SK-N-SH (cell line): ENCODE measurements at regions not wholly inside any gene's neighbourhood (a gene's known extent, or its start where the extent isn't known, plus 50 kb on each side); places are given as distances from the start of the nearest gene placed in this dataset.

ENCODE experiments used
- CTCF ChIA-PET: fragments of 300-600, 350-600 bp; formaldehyde crosslinking; extraction: SDS; loops from one replicate; lab custom pipeline; 2021; lab: Yijun Ruan, JAX
- POLR2A ChIA-PET: fragments of 350-600 bp; sonication (Branson Sonifier 250); formaldehyde crosslinking; extraction: SDS; loops from one replicate; lab custom pipeline; 2020; ENCODE audit warnings: antibody characterized with exemption, inconsistent platforms; lab: Yijun Ruan, JAX
- DNase-seq: peaks from one replicate; pipeline ENCODE4 v3.0.0; 2012
- H2AFZ ChIP-seq: fragments of 200-600 bp; sonication (generic); 2 replicates; pipeline ENCODE4 v1.8.1; 2016; ENCODE audit warnings: antibody characterized with exemption, mild to moderate bottlenecking, low read depth
- H3F3A ChIP-seq: fragments of 200-600 bp; sonication (generic); replicated peaks from 2 replicates; pipeline ENCODE3; 2016; ENCODE audit warnings: antibody characterized with exemption, mild to moderate bottlenecking; ENCODE audit not compliant: insufficient read depth
- H3K27ac ChIP-seq, 2 experiments: fragments of 200-500 bp in 1 of 2; fragments of 200-600 bp in 1 of 2; sonication (Bioruptor generic) in 1 of 2; sonication (generic), shearing (Covaris generic) in 1 of 2; 2 replicates each; pipeline versions ENCODE4 v1.5.1 to v1.6.1; 2014 to 2016; ENCODE audit warnings: low read depth in 2 of 2, inconsistent platforms in 1 of 2, low read length in 1 of 2, mild to moderate bottlenecking in 1 of 2, mixed read lengths in 1 of 2
- H3K27me3 ChIP-seq: fragments of 200-600 bp; sonication (generic), shearing (Covaris generic); 2 replicates; pipeline ENCODE4 v1.6.1; 2016; ENCODE audit warnings: mixed run types; ENCODE audit not compliant: insufficient read depth
- H3K36me3 ChIP-seq, 2 experiments: fragments of 200-500 bp in 1 of 2; fragments of 200-600 bp in 1 of 2; sonication (Bioruptor generic) in 1 of 2; sonication (generic) in 1 of 2; replicated peaks in 1 of 2; 2 replicates each; pipeline versions ENCODE3 to v1.5.1; 2014 to 2016; ENCODE audit warnings: low read length in 1 of 2, mild to moderate bottlenecking in 1 of 2; ENCODE audit not compliant: insufficient read depth in 2 of 2, control insufficient read depth in 1 of 2
- H3K4me1 ChIP-seq, 2 experiments: fragments of 200-500 bp in 1 of 2; fragments of 200-600 bp in 1 of 2; sonication (Bioruptor generic) in 1 of 2; sonication (generic), shearing (Covaris generic) in 1 of 2; 2 replicates each; pipeline versions ENCODE4 v1.5.1 to v1.6.1; 2014 to 2016; ENCODE audit warnings: low read depth in 1 of 2, low read length in 1 of 2, mixed run types in 1 of 2; ENCODE audit not compliant: insufficient read depth in 2 of 2, control insufficient read depth in 1 of 2
- H3K4me2 ChIP-seq: fragments of 200-600 bp; sonication (generic), shearing (Covaris generic); 2 replicates; pipeline ENCODE4 v1.6.1; 2017; ENCODE audit warnings: mixed run types
- H3K4me3 ChIP-seq, 2 experiments: fragments of 200-500 bp in 1 of 2; fragments of 200-600 bp in 1 of 2; sonication (Bioruptor generic) in 1 of 2; sonication (generic), shearing (Covaris generic) in 1 of 2; 2 replicates each; pipeline versions ENCODE4 v1.5.1 to v1.8.1; 2014 to 2016; ENCODE audit warnings: low read depth in 2 of 2, inconsistent platforms in 1 of 2, low read length in 1 of 2, mild to moderate bottlenecking in 1 of 2, mixed read lengths in 1 of 2, moderate library complexity in 1 of 2
- H3K79me2 ChIP-seq: fragments of 200-600 bp; sonication (generic); 2 replicates; pipeline ENCODE4 v1.8.1; 2017; ENCODE audit warnings: mild to moderate bottlenecking; ENCODE audit not compliant: insufficient read depth
- H3K9ac ChIP-seq: fragments of 200-600 bp; sonication (generic); 2 replicates; pipeline ENCODE4 v1.6.1; 2017; ENCODE audit warnings: mixed run types
- H3K9me2 ChIP-seq: fragments of 200-600 bp; sonication (generic); 2 replicates; pipeline ENCODE4 v1.6.1; 2017; ENCODE audit warnings: mixed run types
- H3K9me3 ChIP-seq: fragments of 200-600 bp; sonication (generic); 2 replicates; pipeline ENCODE4 v1.6.1; 2017; ENCODE audit warnings: mixed run types, mild to moderate bottlenecking, moderate library complexity
- H4K20me1 ChIP-seq: fragments of 200-600 bp; sonication (generic); 2 replicates; pipeline ENCODE4 v1.6.1; 2017; ENCODE audit warnings: mild to moderate bottlenecking, mixed run types; ENCODE audit not compliant: insufficient read depth
- ELF1 ChIP-seq: IDR thresholded peaks from 2 replicates; pipeline ENCODE4 v1.4.0; 2012
- EZH2phosphoT487 ChIP-seq: fragments of 200-600 bp; sonication (generic); IDR thresholded peaks from 2 replicates; pipeline ENCODE4 v1.6.1; 2017; ENCODE audit warnings: low read depth, mixed run types, mild to moderate bottlenecking, antibody characterized with exemption, moderate library complexity, borderline replicate concordance
- FOSL2 ChIP-seq: IDR thresholded peaks from 2 replicates; pipeline ENCODE4 v1.4.0; 2012; ENCODE audit warnings: low read depth, mild to moderate bottlenecking, moderate library complexity, borderline replicate concordance
- FOXJ3 ChIP-seq: sonication (generic); formaldehyde crosslinking; IDR thresholded peaks from 2 replicates; pipeline ENCODE4 v1.5.1; 2020; ENCODE audit warnings: mild to moderate bottlenecking, missing genetic modification reagents
- FOXM1 ChIP-seq: IDR thresholded peaks from 2 replicates; pipeline ENCODE4 v1.4.0; 2012; ENCODE audit warnings: low read depth, mild to moderate bottlenecking
- GABPA ChIP-seq: IDR thresholded peaks from 2 replicates; pipeline ENCODE4 v1.4.0; 2012; ENCODE audit warnings: low read depth, mild to moderate bottlenecking
- GATA2 ChIP-seq: sonication (generic); formaldehyde crosslinking; IDR thresholded peaks from 2 replicates; pipeline ENCODE4 v1.5.0; 2020; ENCODE audit warnings: mild to moderate bottlenecking, missing genetic modification reagents
- IRF3 ChIP-seq: fragments of 150-350 bp; IDR thresholded peaks from 2 replicates; pipeline ENCODE4 v1.6.1; 2016; ENCODE audit warnings: mild to moderate bottlenecking, low read depth, low read length
- MEF2A ChIP-seq: IDR thresholded peaks from 2 replicates; pipeline ENCODE4 v1.4.0; 2012; ENCODE audit warnings: low read depth, borderline replicate concordance
- NFIC ChIP-seq: IDR thresholded peaks from 2 replicates; pipeline ENCODE4 v1.4.0; 2012; ENCODE audit warnings: borderline replicate concordance
- NRF1 ChIP-seq: IDR thresholded peaks from 2 replicates; pipeline ENCODE4 v1.6.1; 2012; ENCODE audit warnings: low read depth, mild to moderate bottlenecking, low read length
- POLR2AphosphoS5 ChIP-seq: IDR thresholded peaks from 2 replicates; pipeline ENCODE4 v1.6.1; 2012; ENCODE audit warnings: low read depth, low read length
- RAD21 ChIP-seq: IDR thresholded peaks from 2 replicates; pipeline ENCODE4 v1.6.1; 2012; ENCODE audit warnings: mild to moderate bottlenecking, low read length
- RCOR1 ChIP-seq: fragments of 150-350 bp; IDR thresholded peaks from 2 replicates; pipeline ENCODE4 v1.6.1; 2017; ENCODE audit warnings: antibody characterized with exemption, low read length
- RFX5 ChIP-seq: IDR thresholded peaks from 2 replicates; pipeline ENCODE4 v1.6.1; 2012; ENCODE audit warnings: mild to moderate bottlenecking, improper control_type of control experiment, low read length
- RXRA ChIP-seq: IDR thresholded peaks from 2 replicates; pipeline ENCODE4 v1.4.0; 2012; ENCODE audit warnings: low read depth, mild to moderate bottlenecking, borderline replicate concordance
- SMC3 ChIP-seq: IDR thresholded peaks from 2 replicates; pipeline ENCODE4 v1.6.1; 2012; ENCODE audit warnings: low read depth, low read length, improper control_type of control experiment
- YY1 ChIP-seq: IDR thresholded peaks from 2 replicates; pipeline ENCODE4 v1.4.0; 2012; ENCODE audit warnings: low read depth, mild to moderate bottlenecking
- WGBS: methylation state at CpG from one replicate; pipeline ENCODE4 v1.1.6; 2017; ENCODE audit warnings: low lambda C conversion rate; 5-methylcytosine and 5-hydroxymethylcytosine counted together
- TF ChIP-seq, protein P1 (sequence below): IDR thresholded peaks from 2 replicates; pipeline ENCODE4; 2012

GRCh38 chr22:22166941-22167713, 77.5 kb upstream of the VPREB1 start:
- no peaks in the 10 kb centered on the region; the same call in 1 of the 2 replicates for H3K27me3 ChIP-seq
- H3K9me3 ChIP-seq, result no peaks in the 10 kb centered on the region
- no peaks in the 10 kb centered on the region for H3K79me2 ChIP-seq
- POLR2A ChIA-PET, result no interaction called here
- H3K27ac ChIP-seq, result no peak overlapping the region
- H3F3A ChIP-seq, result no peaks in the 10 kb centered on the region
- 13% methylated on average over 4 of the region's 5 CpGs for WGBS
- no peaks in the 10 kb centered on the region; a peak in 1 of 4 replicates for H3K4me1 ChIP-seq
- H4K20me1 ChIP-seq, result no peaks in the 10 kb centered on the region
- CTCF ChIA-PET, result interaction anchor here (1.2 to 3.0 kb wide), 3 partner anchors 10 to 34 kb away, joined by 3 to 9 read pairs (median 9); no protein-coding TSS in a partner anchor
- DNase-seq, result no peak
- no peaks in the 10 kb centered on the region for H3K9me2 ChIP-seq
- no peaks in the 10 kb centered on the region for H3K36me3 ChIP-seq
- TF ChIP-seq RCOR1 (no peak), RFX5 (no peak), POLR2AphosphoS5 (no peak), MEF2A (no peak)
- no peak overlapping the region for H3K9ac ChIP-seq
- H3K4me2 ChIP-seq, result no peak overlapping the region
- no peak overlapping the region for H3K4me3 ChIP-seq
- 0 out of 2 replicates have a peak overlapping the region, but pooled peaks have one; percentile 0 for H2AFZ ChIP-seq

DNA sequence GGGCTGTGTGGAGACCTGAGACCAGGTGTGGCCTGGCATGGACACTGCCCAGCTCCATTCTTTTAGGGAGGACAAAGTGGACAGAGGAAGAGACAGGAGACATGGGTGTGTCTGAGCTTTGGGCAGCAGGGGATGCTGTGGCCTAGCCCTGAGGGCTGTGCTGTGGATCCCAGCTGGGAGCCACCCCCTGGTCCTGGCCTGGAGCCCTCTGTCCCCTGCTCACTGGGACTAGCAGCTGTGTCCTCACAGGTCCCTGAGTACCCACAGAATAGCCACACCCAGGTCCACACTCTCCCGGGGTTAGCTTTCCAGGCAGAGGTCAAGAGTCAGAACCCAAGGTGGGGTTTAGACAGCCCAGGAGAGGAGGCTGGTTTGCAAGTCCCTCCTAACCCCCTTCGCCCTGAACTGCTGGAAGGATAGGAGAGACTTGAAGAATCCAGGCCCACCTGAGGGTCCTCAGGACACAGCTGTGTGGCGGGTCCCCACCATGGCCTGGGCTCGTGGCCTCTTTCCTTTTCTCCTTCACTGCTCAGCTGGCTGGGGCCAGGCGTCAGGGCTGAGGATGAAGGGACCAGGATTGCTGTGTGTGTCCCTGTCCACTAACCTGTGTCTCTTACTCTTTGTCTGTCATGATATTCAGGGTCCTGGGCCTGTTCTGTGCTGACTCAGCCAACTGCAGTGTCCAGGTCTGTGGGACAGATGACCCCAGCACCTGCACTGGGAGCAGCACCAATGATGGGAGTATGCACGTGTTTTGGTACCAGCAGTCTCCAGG, 78.5 kb upstream of the VPREB1 start:
- POLR2A ChIA-PET, result no interaction called here

DNA sequence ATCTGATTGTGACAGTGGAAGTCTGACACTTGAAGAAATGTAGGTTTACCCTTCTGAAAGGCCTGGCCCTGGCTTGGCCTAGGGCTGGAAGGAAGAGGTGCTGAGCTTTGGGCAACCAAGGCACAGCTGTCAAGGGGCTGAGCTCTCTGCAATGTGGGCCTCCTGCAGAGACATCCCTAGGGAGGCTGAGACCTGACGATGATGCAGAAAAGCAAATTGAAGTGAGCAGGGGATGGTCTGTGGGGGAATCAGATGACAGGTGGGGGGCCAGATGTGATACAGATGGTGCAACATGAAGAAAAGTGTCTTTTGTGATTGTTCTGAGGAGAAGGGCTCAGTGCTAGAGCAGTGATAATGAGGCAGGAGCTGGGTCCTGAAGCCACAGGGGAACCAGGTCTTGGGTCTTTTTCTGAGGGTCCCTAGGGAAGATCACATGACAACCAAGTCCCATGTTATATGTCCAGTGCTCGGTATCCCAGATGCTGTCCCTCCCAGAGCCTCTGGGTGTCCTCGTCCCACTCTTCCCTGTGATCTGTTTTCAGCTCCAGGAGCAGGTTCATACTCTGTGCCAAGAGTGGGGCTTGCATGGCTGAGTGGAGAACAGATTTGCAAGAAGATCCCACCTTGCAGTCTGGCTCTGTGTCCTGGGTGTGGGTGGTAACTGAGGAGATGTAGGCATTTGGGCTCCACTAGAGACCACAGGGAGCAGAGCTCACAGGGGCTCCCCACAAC, 79.9 kb upstream of the VPREB1 start:
- no peak for DNase-seq
- H3K4me3 ChIP-seq, result no peak overlapping the region
- no peaks in the 10 kb centered on the region for H3K79me2 ChIP-seq
- no peak overlapping the region for H2AFZ ChIP-seq
- no peak overlapping the region for H3K9ac ChIP-seq
- H3K4me1 ChIP-seq, result no peaks in the 10 kb centered on the region; a peak in 1 of 4 replicates
- no peaks in the 10 kb centered on the region for H3K36me3 ChIP-seq
- no peaks in the 10 kb centered on the region for H3K9me2 ChIP-seq
- no peak overlapping the region for H3K27ac ChIP-seq
- H3K9me3 ChIP-seq, result no peaks in the 10 kb centered on the region
- ChIA-PET POLR2A (no interaction called here), CTCF (interaction anchor here (0.6 to 3.0 kb wide), 5 partner anchors 7 to 258 kb away, joined by 3 to 9 read pairs (median 4); no protein-coding TSS in a partner anchor)
- no peaks in the 10 kb centered on the region for H3F3A ChIP-seq
- H3K27me3 ChIP-seq, result no peaks in the 10 kb centered on the region; the same call in 1 of the 2 replicates
- no peak overlapping the region for H3K4me2 ChIP-seq
- WGBS, result 1% methylated on average over 3 of the region's 3 CpGs
- no peaks in the 10 kb centered on the region for H4K20me1 ChIP-seq
- TF ChIP-seq GABPA, result no peak
- TF ChIP-seq FOXJ3 (CRISPR knock-in tag), result no peak
- TF ChIP-seq SMC3, result no peak
- TF ChIP-seq FOSL2, result no peak
- no peak for TF ChIP-seq RXRA
- TF ChIP-seq ELF1, result no peak
- no peak for TF ChIP-seq GATA2
- no peak for TF ChIP-seq IRF3
- no peak for TF ChIP-seq RAD21
- TF ChIP-seq NRF1, result no peak
- TF ChIP-seq, protein P1, sequence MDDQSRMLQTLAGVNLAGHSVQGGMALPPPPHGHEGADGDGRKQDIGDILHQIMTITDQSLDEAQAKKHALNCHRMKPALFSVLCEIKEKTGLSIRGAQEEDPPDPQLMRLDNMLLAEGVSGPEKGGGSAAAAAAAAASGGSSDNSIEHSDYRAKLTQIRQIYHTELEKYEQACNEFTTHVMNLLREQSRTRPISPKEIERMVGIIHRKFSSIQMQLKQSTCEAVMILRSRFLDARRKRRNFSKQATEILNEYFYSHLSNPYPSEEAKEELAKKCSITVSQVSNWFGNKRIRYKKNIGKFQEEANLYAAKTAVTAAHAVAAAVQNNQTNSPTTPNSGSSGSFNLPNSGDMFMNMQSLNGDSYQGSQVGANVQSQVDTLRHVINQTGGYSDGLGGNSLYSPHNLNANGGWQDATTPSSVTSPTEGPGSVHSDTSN, result no peak
- TF ChIP-seq NFIC, result no peak
- TF ChIP-seq FOXM1, result no peak
- TF ChIP-seq, all 33 proteins: peak for 0

More for the DNA sequence above, 78.5 kb upstream of the VPREB1 start:
- H3K4me3 ChIP-seq, result no peak overlapping the region
- no peak overlapping the region for H3K9ac ChIP-seq
- no peak overlapping the region for H3K27ac ChIP-seq
- no peaks in the 10 kb centered on the region for H4K20me1 ChIP-seq
- no peak overlapping the region for H2AFZ ChIP-seq
- CTCF ChIA-PET, result interaction anchor here (0.6 to 3.0 kb wide), 4 partner anchors 9 to 132 kb away, joined by 3 to 9 read pairs (median 6); no protein-coding TSS in a partner anchor
- no peaks in the 10 kb centered on the region; the same call in 1 of the 2 replicates for H3K27me3 ChIP-seq
- no peaks in the 10 kb centered on the region for H3K79me2 ChIP-seq
- no peaks in the 10 kb centered on the region for H3K36me3 ChIP-seq
- H3F3A ChIP-seq, result no peaks in the 10 kb centered on the region
- H3K4me2 ChIP-seq, result no peak overlapping the region
- TF ChIP-seq RAD21, result no peak
- no peak for TF ChIP-seq YY1
- TF ChIP-seq EZH2phosphoT487, result no peak
- TF ChIP-seq FOXM1, result no peak
- TF ChIP-seq GABPA, result no peak
- no peak for DNase-seq
- no peaks in the 10 kb centered on the region; a peak in 1 of 4 replicates for H3K4me1 ChIP-seq
- H3K9me3 ChIP-seq, result no peaks in the 10 kb centered on the region
- WGBS, result 6% methylated on average over 5 of the region's 6 CpGs
- no peaks in the 10 kb centered on the region for H3K9me2 ChIP-seq
